NT2/D1 (cell line): ENCODE measurements at regions not wholly inside any gene's neighbourhood (a gene's known extent, or its start where the extent isn't known, plus 50 kb on each side); places are given as distances from the start of the nearest gene placed in this dataset.

Experiments used
- SUZ12 ChIP-seq: IDR thresholded peaks from 2 replicates; pipeline ENCODE4 v1.6.1; 2011; ENCODE audit not compliant: insufficient read length, insufficient read depth; ENCODE audit errors: extremely low read depth
- YY1 ChIP-seq: IDR thresholded peaks from 2 replicates; pipeline ENCODE4 v1.6.1; 2011; ENCODE audit not compliant: insufficient read length, insufficient read depth
- ZNF274 ChIP-seq: IDR thresholded peaks from 2 replicates; pipeline ENCODE4 v1.6.1; 2011; ENCODE audit warnings: mild to moderate bottlenecking, low read depth, low read length

GRCh38 chr10:128627811-128628210 lies 501.6 kb upstream of the MKI67 start:
- no peak for TF ChIP-seq ZNF274
- no peak for TF ChIP-seq YY1
- no peak for TF ChIP-seq SUZ12
